ENCODE measurements at regions not wholly inside any gene's neighbourhood (a gene's known extent, or its start where the extent isn't known, plus 50 kb on each side); places are given as distances from the start of the nearest gene placed in this dataset.

DNA sequence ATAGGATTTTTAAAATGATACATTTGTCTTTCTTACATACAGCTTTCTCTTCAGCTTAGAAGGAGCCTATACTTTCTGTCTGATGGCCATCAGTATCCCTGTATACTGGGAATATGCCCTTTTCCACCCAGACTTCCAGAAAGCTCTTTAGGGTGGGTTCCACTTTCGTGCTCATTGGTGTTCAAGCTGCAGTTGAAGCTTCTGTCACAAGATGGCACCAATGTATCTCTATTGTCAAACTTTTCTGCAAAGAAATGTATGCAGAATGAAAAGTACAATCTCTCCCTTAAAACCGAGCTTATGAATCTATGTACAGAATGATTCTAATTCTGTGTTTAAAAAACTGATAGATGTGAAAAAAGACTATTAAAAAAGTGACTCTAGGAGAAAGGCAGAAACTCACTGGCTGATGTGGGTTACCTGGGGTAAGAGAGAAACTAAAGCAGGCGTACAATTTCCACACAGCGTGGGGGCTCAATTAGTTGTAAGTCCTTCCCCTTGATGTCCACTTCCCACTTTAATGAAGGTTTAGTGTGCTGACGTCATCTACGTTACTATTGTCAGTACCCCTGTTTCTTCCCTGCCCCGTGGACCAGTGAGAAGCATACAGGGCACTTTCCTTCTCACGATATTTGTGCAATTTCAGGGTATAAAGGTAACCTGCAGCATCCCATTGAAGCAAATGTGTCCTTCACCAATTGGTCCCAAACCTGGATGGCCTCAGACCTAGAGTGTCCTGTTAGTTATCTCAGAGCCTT lies 57.3 kb upstream of the TCEAL2 start:
- DNase-seq = no peak

DNA sequence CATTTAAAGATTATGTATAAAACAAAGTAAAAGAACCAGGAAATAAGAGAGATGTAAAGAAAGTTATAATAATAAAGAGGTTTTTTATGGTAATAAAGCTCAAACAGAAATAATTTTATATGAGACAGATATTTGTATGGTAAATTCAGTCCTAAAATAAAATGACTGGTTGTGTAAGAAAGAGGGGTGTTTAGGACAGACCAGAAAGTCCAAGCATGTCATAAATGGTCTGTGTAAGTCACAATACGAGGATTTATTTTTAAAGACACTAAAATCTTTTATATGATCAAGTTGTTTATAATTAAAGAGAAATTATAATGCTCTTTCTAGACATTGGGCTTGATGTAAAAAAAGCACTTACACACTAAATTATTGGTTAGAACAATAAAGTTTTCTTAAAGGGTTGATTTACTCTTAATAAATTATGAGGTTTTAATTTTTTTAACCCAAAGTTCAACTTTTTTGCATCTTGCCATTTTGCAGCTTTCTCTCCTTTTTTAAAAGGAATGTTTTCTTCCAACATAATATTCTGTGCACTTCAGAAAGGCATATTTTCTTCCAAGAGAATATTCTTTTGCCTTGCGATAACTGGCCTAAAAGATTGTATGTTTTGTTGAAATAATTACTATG lies 61.9 kb upstream of the TCEAL2 start:
- no peak for DNase-seq

DNA sequence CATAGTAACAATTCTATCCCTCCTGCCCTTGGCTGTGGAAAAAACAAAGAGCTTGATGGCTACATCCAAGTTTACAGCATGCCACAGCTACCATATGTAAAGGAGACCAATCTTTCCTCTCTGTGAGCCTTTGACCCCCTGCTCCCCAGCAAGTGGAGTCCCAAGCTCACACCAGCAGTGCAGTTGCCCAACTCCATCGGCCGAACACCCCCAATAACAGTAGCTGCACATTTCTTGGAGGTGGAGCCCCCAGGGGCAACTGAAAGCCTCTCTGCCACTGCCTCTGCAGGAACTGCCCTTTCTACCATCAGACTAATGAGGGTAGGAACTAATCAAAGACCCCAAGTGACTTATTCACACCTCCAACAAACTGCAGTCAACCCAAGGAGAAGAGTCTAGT lies 81.0 kb upstream of the TCEAL2 start:
- DNase-seq = no peak

DNA sequence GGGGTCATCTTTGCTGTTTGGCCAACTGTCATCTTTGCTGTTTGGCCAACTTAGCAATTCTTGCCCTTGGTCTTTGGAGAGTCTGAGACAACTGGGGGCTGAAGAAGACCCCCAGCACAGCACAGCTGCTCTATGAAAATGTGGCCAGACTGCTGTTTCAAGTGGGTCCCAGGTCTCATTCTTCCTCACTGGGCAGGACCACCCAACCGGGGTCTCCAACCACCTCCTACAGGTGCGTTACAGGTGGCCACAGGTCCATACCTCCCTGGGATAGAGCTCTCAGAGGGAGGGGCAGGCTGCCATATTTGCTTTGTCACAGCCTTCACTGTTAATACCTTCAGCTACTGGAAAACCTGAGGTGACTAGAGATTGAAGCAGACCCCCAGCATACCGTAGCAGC lies 82.1 kb upstream of the TCEAL2 start:
- DNase-seq = no peak

DNA sequence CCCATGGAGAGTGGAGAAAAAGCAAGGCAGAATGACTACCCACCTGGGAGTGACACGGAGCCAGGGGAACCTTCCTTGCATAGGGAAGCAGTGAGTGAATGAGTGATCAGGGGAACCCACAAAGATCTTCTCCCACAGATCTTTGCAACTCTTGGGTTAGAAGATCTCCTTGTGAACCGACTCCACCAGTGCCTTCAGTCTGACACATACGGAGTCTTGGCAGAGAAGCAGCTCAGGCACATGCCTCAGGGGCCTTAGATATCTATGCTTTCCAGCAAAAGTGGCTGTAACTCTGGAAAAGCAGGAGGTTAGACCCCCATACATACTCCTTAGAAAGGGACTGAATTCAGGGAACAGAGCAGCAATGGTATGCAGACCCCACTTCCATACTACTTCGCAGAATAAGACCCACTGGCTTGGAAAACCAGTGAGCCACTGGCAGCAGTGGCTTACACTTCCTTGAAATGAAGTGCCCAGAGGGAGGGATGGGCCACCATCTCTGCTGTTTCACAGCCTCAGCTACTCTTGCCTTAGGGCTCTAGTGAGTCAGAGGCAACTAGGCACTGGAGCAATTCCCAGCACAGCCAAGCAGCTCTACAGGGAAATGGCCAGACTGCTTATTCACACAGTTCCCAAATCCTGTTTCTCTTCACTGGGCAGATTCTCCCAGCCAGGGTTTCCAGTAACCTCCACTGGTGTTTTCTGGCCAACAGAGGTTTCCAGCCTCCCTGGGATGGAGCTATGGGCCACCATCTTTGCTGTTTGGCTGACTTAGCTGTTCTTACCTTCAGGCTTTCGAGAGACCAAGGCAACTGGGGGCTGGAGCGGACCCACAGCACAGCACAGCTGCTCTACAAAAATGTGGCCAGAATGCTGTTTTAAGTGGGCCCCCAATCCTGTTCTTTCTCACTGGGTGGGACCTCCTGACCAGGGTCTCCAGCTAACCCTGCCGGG lies 82.8 kb upstream of the TCEAL2 start:
- DNase-seq = peak; percentile 68

DNA sequence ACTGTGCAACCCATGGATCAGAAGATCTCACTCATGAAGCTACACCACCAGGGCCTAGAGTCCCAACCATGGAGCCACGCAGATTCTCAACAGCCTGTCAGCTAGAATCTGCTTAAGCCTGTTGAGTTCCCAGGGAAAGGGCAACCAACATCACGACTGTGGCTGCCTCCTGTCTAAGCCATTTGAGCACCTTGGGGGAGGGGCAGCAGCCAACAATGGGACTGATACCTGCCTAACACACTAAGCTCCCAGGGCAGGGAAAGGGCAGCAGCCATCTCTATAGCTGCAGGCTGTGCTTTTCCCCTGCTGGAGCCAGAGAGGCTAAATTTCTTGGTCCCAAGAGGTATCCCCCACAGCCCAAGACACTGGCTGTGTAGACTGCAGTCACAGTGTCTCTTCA lies 96.5 kb upstream of the TCEAL2 start:
- DNase-seq = no peak

DNA sequence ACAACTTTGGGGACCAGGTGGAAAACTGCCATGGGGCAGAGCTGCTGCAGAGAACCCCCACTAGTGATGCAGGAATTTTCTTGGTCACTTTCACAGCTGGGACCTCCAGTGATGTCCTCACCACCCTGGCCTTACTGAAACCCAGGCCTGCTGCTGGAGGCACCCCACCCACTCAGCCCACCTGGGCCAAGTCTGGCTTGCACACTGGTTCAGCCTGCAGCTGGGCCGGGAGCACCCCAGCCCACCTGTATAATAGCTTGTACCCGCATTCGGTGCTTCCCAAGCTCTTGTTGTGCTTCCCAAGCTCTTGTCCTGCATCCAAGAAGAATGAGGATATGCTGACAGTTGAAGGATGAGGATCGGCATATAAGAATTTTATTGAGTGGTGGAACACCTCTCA lies 86.4 kb upstream of the ZMAT1 start:
- DNase-seq = no peak

DNA sequence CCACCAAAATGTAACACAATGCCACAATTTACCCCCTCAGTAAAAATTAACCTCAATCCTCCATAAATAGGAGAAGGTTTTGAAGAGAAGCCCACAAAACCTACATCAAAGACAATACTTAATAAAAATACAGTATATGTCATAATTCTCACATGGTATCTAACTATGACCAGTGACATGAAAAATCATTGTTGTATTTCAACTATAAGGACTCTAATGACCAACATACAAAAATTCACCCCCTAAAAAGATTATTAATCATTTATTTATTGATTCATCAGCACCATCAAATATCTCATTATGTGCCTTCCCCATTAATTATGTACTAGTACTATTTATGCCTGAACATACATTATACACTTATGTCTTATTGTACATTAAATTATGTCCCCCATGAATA lies 77.1 kb upstream of the ZMAT1 start:
- no peak for DNase-seq

DNA sequence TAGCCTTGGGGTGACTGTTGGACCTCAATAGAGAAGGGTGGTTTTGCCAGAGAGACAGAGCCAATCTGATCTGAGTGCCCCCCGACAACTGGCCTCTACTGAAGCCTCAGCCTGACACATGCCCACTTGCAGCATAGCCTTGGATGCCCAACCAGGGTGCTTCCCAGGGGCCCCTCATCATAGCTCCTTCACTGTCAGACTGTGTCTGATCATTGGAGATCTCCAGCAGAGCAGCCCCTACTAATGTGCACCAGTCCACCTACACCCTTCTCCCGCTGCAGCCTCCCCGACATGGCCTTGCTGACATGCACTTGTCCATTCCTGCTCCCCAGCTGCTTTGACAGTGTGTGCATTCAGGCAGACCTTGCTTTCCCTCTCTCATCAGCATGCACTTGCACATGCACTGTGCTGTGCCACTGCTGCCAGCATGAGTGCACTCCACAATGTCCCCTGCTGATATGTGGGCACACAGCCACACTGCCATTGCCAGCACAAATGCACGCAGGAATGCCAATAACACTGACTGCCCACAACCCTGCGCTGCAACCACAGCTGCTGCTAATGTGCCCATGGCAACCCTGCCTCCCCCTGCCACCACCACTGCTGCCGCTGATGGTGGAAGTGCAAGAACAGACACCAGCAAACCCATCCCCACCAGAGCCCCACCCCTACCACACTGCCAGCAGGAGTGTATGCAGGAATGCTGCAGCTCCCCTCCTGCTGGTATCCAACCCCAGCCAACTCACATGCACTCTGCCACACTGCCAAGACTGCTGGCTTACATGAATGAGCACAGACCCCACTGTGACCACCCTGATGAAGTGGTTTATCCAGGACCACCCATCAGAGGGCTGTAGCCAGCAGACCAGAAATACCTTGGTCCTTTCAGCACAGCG lies 68.1 kb upstream of the ZMAT1 start:
- peak; percentile 48 for DNase-seq

DNA sequence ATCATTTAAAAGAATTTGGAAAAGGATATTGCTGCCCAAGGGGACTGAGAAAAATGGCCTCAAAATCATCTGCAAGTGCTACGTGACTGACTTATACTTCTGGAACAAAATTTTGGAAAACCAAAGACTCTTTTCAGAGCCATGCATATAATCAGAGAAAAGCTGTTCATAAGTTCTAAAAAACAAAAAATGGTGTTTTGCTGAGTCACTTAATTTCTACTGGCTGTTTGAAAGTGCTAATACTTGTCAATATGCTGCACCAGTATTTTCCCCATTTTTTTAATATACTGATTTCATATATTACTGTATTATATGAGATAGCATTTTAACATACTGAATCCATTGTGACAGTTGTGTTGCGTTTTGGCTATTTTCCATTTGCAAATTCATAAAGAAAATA lies 61.5 kb upstream of the ZMAT1 start:
- DNase-seq = no peak

DNA sequence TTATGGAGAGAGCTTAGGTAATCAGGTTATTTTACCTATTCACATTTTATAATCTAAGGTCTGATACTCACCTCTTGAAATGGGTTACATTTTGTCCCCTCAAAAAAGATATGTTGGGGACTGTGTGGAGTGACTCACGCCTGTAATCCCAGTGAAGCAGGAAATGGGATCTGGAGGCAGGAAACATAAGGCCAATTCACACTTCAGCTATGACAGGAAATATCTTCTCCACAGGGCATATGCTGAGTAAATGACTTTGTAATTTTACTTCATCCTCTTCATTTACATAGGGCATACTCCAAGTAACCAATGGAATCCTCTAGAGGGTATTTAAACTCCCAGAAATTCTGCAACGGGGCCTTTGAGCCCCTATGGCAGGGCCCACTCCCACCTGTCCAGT lies 54.8 kb upstream of the ZMAT1 start:
- no peak for DNase-seq
